IMR-90 (cell line): ENCODE measurements at regions not wholly inside any gene's neighbourhood (a gene's known extent, or its start where the extent isn't known, plus 50 kb on each side); places are given as distances from the start of the nearest gene placed in this dataset.
"Not testable (repeated sequence)": the region's sequence is repeated elsewhere in the genome, so short reads cannot be mapped to it uniquely, and the experiment has no call there.

Experiments used
- ATAC-seq: fragments of 200-7000 bp; cut with Tn5 transposase; 2 replicates; pipeline ENCODE4 v1.9.1; 2020; ENCODE audit warnings: low read depth, mild to moderate bottlenecking, moderate library complexity
- BruUV-seq: library from RNA; stranded (reverse); fragments of 400-500 nt; replicated peaks from 2 replicates; lab custom pipeline; 2021; lab: Mats Ljungman, UMichigan
- CTCF ChIA-PET: fragments of 300-600 bp; formaldehyde crosslinking; extraction: SDS; loops from one replicate; lab custom pipeline; 2021; ENCODE audit warnings: antibody characterized with exemption; lab: Yijun Ruan, JAX
- POLR2A ChIA-PET: fragments of 300-600 bp; sonication (Branson Sonifier 250); formaldehyde crosslinking; loops from one replicate; lab custom pipeline; 2022; ENCODE audit warnings: antibody characterized with exemption; ENCODE audit not compliant: unreplicated experiment; lab: Charles Lee
- DNase-seq: peaks from one replicate; pipeline ENCODE4 v3.0.0; 2013
- H2AFZ ChIP-seq: replicated peaks from 2 replicates; pipeline ENCODE3; 2013; ENCODE audit warnings: low read length, mild to moderate bottlenecking; ENCODE audit not compliant: poor library complexity
- H2AK5ac ChIP-seq: 2 replicates; pipeline ENCODE4 v1.6.1; 2013; ENCODE audit warnings: low read depth, low read length, inconsistent platforms
- H2AK9ac ChIP-seq: replicated peaks from 2 replicates; pipeline ENCODE3; 2013; ENCODE audit warnings: mild to moderate bottlenecking, low read depth, low read length, moderate library complexity; ENCODE audit not compliant: poor library complexity
- H2BK120ac ChIP-seq: 2 replicates; pipeline ENCODE4 v1.6.1; 2013; ENCODE audit warnings: low read depth, low read length, inconsistent platforms
- H2BK15ac ChIP-seq: 3 replicates; pipeline ENCODE4 v1.6.1; 2013; ENCODE audit warnings: low read depth, low read length, inconsistent platforms
- H2BK20ac ChIP-seq: 2 replicates; pipeline ENCODE4 v1.6.1; 2013; ENCODE audit warnings: low read depth, mild to moderate bottlenecking, inconsistent platforms, low read length, moderate library complexity
- H2BK5ac ChIP-seq: 2 replicates; pipeline ENCODE4 v1.6.1; 2013; ENCODE audit warnings: mild to moderate bottlenecking, low read depth, low read length, inconsistent platforms; ENCODE audit not compliant: poor library complexity, severe bottlenecking
- H3K14ac ChIP-seq: replicated peaks from 2 replicates; pipeline ENCODE4 v1.6.1; 2013; ENCODE audit warnings: low read depth, low read length, inconsistent platforms
- H3K18ac ChIP-seq: 2 replicates; pipeline ENCODE4 v1.6.1; 2013; ENCODE audit warnings: low read depth, low read length, control low read depth
- H3K23ac ChIP-seq: 2 replicates; pipeline ENCODE4 v1.6.1; 2013; ENCODE audit warnings: low read depth, low read length, inconsistent platforms
- H3K27ac ChIP-seq: 2 replicates; pipeline ENCODE4 v1.5.1; 2013; ENCODE audit warnings: mild to moderate bottlenecking, control low read depth, low read length; ENCODE audit not compliant: insufficient read depth
- H3K27me3 ChIP-seq: 2 replicates; pipeline ENCODE4 v1.6.1; 2013; ENCODE audit warnings: low read length; ENCODE audit not compliant: control insufficient read depth, insufficient read depth
- H3K36me3 ChIP-seq: 2 replicates; pipeline ENCODE4 v1.6.1; 2013; ENCODE audit warnings: low read length, mixed read lengths; ENCODE audit not compliant: control insufficient read depth, insufficient read depth
- H3K4ac ChIP-seq: 2 replicates; pipeline ENCODE4 v1.6.1; 2013; ENCODE audit warnings: low read depth, low read length, inconsistent platforms
- H3K4me1 ChIP-seq: 2 replicates; pipeline ENCODE4 v1.6.1; 2013; ENCODE audit warnings: low read length, mixed read lengths; ENCODE audit not compliant: control insufficient read depth, insufficient read depth
- H3K4me2 ChIP-seq: 2 replicates; pipeline ENCODE4 v1.6.1; 2013; ENCODE audit warnings: low read depth, mild to moderate bottlenecking, control low read depth, low read length, moderate library complexity
- H3K4me3 ChIP-seq: 2 replicates; pipeline ENCODE4 v1.5.1; 2013; ENCODE audit warnings: low read depth, mild to moderate bottlenecking, control low read depth, low read length, moderate library complexity; ENCODE audit not compliant: insufficient read depth
- H3K56ac ChIP-seq: 2 replicates; pipeline ENCODE4 v1.6.1; 2013; ENCODE audit warnings: low read length, inconsistent platforms; ENCODE audit not compliant: insufficient read depth; ENCODE audit errors: extremely low read depth
- H3K79me1 ChIP-seq, 2 experiments: 2 replicates each; pipeline ENCODE4 v1.6.1; 2013; ENCODE audit warnings: low read length in 2 of 2, inconsistent platforms in 1 of 2, low read depth in 1 of 2
- H3K9ac ChIP-seq: 2 replicates; pipeline ENCODE4 v1.6.1; 2013; ENCODE audit warnings: low read depth, low read length, control low read depth
- H3K9me1 ChIP-seq: 2 replicates; pipeline ENCODE4 v1.6.1; 2013; ENCODE audit warnings: low read length, inconsistent platforms; ENCODE audit not compliant: insufficient read depth
- H3K9me3 ChIP-seq: 2 replicates; pipeline ENCODE4 v1.6.1; 2013; ENCODE audit warnings: low read length; ENCODE audit not compliant: control insufficient read depth, insufficient read depth
- H4K20me1 ChIP-seq: 2 replicates; pipeline ENCODE4 v1.6.1; 2013; ENCODE audit warnings: low read length, inconsistent platforms; ENCODE audit not compliant: insufficient read depth
- H4K5ac ChIP-seq: 2 replicates; pipeline ENCODE4 v1.6.1; 2013; ENCODE audit warnings: mild to moderate bottlenecking, low read depth, low read length, control low read depth
- H4K8ac ChIP-seq, 2 experiments: 2 replicates each; pipeline ENCODE4 v1.6.1; 2013; ENCODE audit warnings: low read depth in 2 of 2, low read length in 2 of 2, control low read depth in 1 of 2, inconsistent platforms in 1 of 2
- H4K91ac ChIP-seq: 2 replicates; pipeline ENCODE4 v1.6.1; 2013; ENCODE audit warnings: low read depth, low read length, inconsistent platforms; ENCODE audit not compliant: insufficient read depth
- WGBS, 2 experiments: methylation state at CpG; one replicate each; pipeline versions ENCODE4 v1.1.5 to v1.1.7; 2013; ENCODE audit warnings: missing lambda C conversion rate in 2 of 2; ENCODE audit not compliant: insufficient read length in 1 of 2; ENCODE audit errors: extremely low coverage in 2 of 2; 5-methylcytosine and 5-hydroxymethylcytosine counted together
- dilution Hi-C: fragments of 300-500 bp; cut with HindIII; formaldehyde crosslinking; loops from one replicate; pipeline ENCODE4 v1.14.3; 2018; ENCODE audit warnings: low sequenced_read_pairs; ENCODE audit not compliant: unreplicated experiment
- in situ Hi-C: fragments of 300-500 bp; cut with MboI; formaldehyde crosslinking; loops from 3 replicates; pipeline ENCODE4 v1.14.3; 2019; ENCODE audit warnings: low sequenced_read_pairs, inconsistent platforms, mixed read lengths
- intact Hi-C: fragments of 100-400 bp; cut with micrococcal nuclease; formaldehyde crosslinking; loops from 2 replicates; pipeline ENCODE4 v1.10.0; 2022

- BruUV-seq, H2AK9ac ChIP-seq, H3K27me3 ChIP-seq, H2BK15ac ChIP-seq, ATAC-seq, H3K4me1 ChIP-seq, H2BK120ac ChIP-seq, H4K91ac ChIP-seq, H3K4ac ChIP-seq, POLR2A ChIA-PET, H3K23ac ChIP-seq, H2AFZ ChIP-seq, H3K9ac ChIP-seq, H2BK20ac ChIP-seq, H3K9me3 ChIP-seq, CTCF ChIA-PET, H3K79me1 ChIP-seq, H4K8ac ChIP-seq, H3K36me3 ChIP-seq, H2AK5ac ChIP-seq, H3K18ac ChIP-seq, H3K14ac ChIP-seq, H3K4me3 ChIP-seq, H3K56ac ChIP-seq, H2BK5ac ChIP-seq, intact Hi-C loops, dilution Hi-C loops, H3K4me2 ChIP-seq, H3K9me1 ChIP-seq, DNase-seq, H3K27ac ChIP-seq, H4K5ac ChIP-seq, H4K20me1 ChIP-seq: not testable (repeated sequence)
- WGBS, 2 experiments: 17 to 100% methylated on average over 2 to 3 of the region's 8 CpGs
- in situ Hi-C loops: loop anchor here (25.0 kb wide), 1 partner anchor 101 kb away; no protein-coding TSS in a partner anchor
Observed at GRCh38 chr3:90086297-90086696, 978.9 kb downstream of the EPHA3 start.
